ENCODE measurements at regions not wholly inside any gene's neighbourhood (a gene's known extent, or its start where the extent isn't known, plus 50 kb on each side); places are given as distances from the start of the nearest gene placed in this dataset.

GRCh38 chr2:160977376-160977775, 182.9 kb upstream of the TANK start:
- H3K27me3 ChIP-seq (replicated peaks; ENCODE audit: control insufficient read depth, insufficient read depth, low read length) = no peaks in the 10 kb centered on the region
- DNase-seq (ENCODE audit: extremely low read depth, insufficient read length) = no peak
- H3K36me3 ChIP-seq (ENCODE audit: control insufficient read depth, insufficient read depth, low read length) = no peaks in the 10 kb centered on the region
- H3K4me3 ChIP-seq (replicated peaks; ENCODE audit: low read depth, low read length) = no peak overlapping the region
- no peak for TF ChIP-seq CTCF (IDR thresholded peaks at IDR 0.05; ENCODE audit: insufficient read depth, low read length, poor library complexity, severe bottlenecking)

- no peaks in the 10 kb centered on the region for H3K36me3 ChIP-seq (ENCODE audit: control insufficient read depth, insufficient read depth, low read length)
- H3K27me3 ChIP-seq (replicated peaks; ENCODE audit: control insufficient read depth, insufficient read depth, low read length) = no peaks in the 10 kb centered on the region
- no peak for DNase-seq (ENCODE audit: extremely low read depth, insufficient read length)
- H3K4me3 ChIP-seq (replicated peaks; ENCODE audit: low read depth, low read length) = no peak overlapping the region
- TF ChIP-seq CTCF (IDR thresholded peaks at IDR 0.05; ENCODE audit: insufficient read depth, low read length, poor library complexity, severe bottlenecking) = no peak
Measured at GRCh38 chr2:160977854-160978253, 182.4 kb upstream of the TANK start.

- Histone ChIP-seq H3K27me3 (replicated peaks; ENCODE audit: control insufficient read depth, insufficient read depth, low read length) (no peaks in the 10 kb centered on the region), H3K36me3 (ENCODE audit: control insufficient read depth, insufficient read depth, low read length) (no peaks in the 10 kb centered on the region), H3K4me3 (replicated peaks; ENCODE audit: low read depth, low read length) (no peak overlapping the region)
- TF ChIP-seq CTCF (IDR thresholded peaks at IDR 0.05; ENCODE audit: insufficient read depth, low read length, poor library complexity, severe bottlenecking) = no peak
- no peak for DNase-seq (ENCODE audit: extremely low read depth, insufficient read length)
Measured at GRCh38 chr2:160984426-160985077, 175.7 kb upstream of the TANK start.

- Histone ChIP-seq H3K27me3 (replicated peaks; ENCODE audit: control insufficient read depth, insufficient read depth, low read length) (no peaks in the 10 kb centered on the region), H3K4me3 (replicated peaks; ENCODE audit: low read depth, low read length) (no peak overlapping the region), H3K36me3 (ENCODE audit: control insufficient read depth, insufficient read depth, low read length) (no peaks in the 10 kb centered on the region)
- DNase-seq (ENCODE audit: extremely low read depth, insufficient read length) = no peak
- no peak for TF ChIP-seq CTCF (IDR thresholded peaks at IDR 0.05; ENCODE audit: insufficient read depth, low read length, poor library complexity, severe bottlenecking)
Measured at GRCh38 chr2:160989778-160990177, 170.4 kb upstream of the TANK start.

- no peak overlapping the region for H3K4me3 ChIP-seq (replicated peaks; ENCODE audit: low read depth, low read length)
- no peaks in the 10 kb centered on the region for H3K27me3 ChIP-seq (replicated peaks; ENCODE audit: control insufficient read depth, insufficient read depth, low read length)
- no peaks in the 10 kb centered on the region for H3K36me3 ChIP-seq (ENCODE audit: control insufficient read depth, insufficient read depth, low read length)
- DNase-seq (ENCODE audit: extremely low read depth, insufficient read length) = no peak
- TF ChIP-seq CTCF (IDR thresholded peaks at IDR 0.05; ENCODE audit: insufficient read depth, low read length, poor library complexity, severe bottlenecking) = no peak
Measured at GRCh38 chr2:160993654-160994061, 166.6 kb upstream of the TANK start.
